ENCODE measurements at regions not wholly inside any gene's neighbourhood (a gene's known extent, or its start where the extent isn't known, plus 50 kb on each side); places are given as distances from the start of the nearest gene placed in this dataset.

DNA sequence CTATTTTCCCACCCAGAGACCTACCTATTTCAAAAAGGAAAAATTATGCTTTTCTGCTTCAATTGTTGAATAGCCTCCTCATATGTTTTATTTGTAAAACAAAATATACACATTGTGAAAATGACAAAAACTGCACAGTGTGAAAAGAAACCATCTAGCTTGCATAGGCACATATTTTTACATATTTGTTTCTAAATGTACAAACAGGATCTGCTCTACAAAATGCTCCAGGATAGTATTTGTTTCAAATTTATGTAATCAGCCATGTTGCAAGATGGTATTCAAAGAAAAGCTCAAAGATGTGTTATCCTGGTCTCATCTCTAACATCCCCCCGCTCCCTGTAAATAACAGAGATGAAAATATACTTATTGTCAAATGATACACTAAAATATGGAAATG lies 366.1 kb upstream of the MPDZ start:
- no peak for DNase-seq

DNA sequence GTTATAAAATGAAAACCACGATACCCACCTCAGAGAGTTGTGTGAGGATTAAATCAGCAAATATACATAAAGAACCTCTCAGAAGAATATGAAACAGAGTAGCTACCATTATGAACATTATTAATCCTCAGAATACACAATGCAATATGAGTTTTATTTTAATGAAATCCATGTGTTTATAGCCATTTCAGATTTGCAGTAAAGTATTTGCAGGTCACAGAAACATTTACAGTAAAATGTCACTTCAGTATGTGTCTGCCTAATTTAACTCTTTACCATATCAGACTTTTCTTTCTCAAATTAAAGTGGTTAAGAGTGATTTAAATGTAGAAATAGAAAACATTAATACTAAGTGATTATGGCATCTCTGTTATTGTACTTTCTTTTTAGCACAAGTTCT lies 365.2 kb upstream of the MPDZ start:
- DNase-seq: no peak

DNA sequence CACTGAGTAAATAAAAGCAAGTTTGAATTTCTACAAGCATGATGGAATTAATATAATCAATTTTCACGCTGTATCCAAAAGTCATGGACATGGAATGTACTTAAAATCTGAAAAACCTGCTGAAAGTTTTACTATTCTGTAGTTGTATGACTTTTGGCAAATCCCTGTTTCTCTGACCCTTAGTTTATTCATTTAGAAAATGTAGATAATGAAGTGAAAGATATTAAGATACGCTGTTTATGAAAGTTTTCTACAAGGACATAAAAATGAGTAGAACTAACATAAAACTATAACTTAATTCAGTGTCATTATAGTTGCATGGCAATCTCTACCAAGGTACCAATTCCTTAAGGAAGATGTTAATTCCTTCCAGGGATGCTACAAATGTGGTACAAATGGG lies 363.2 kb upstream of the MPDZ start:
- no peak for DNase-seq

DNA sequence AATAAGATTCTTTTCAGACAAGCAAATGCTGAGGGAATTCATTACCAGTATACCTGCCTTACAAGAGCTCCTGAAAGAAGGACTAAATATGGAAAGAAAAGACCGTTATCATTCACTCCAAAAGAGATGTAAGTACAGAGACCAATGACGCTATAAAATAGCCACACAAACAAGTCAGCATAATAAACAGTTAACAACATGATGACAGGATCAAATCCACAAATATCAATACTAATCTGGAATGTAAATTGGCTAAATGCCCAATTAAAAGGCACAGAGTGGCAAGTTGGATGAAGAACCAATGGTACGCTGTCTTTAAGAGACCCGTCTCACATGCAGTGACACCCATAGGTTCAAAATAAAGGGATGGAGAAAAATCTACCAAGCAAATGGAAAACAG lies 349.6 kb upstream of the MPDZ start:
- no peak for DNase-seq

DNA sequence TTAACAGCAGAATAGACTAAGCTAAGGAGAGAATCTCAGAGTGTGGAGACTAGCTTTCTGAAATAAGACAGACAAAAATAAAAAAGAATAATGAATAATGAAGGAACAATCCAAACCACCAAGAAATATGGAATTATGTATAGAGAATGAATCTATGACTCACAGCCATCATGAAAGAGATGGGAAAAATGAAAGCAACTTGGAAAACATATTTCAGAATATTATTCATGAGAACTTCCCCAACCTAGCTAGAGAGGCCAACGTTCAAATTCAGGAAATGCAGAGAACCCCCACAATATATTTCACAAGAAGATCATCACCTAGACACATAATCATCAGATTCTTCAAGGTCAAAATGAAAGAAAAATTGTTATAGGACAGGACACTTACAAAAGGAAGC lies 349.0 kb upstream of the MPDZ start:
- peak; percentile 19 for DNase-seq

DNA sequence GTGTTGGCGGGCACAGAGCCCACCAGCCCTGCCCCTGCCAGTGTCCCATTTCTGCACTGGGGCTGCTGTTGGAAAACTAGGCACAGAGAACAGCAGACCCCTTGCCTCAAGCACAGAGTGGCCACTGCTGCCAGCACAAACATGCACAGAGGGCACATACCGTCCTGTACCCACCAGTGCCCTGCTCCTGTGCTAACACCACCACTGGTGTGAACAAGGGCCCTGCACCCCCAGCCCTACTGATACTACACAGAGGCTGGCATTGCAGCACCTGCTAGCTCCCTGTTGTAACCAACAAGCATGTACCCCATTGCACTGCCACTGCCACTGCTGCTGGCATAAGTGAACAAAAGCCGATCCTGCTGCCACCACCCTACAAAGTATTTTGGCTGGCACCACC lies 348.0 kb upstream of the MPDZ start:
- DNase-seq: no peak

GRCh38 chr9:13627071-13627470 lies 347.6 kb upstream of the MPDZ start:
- DNase-seq: no peak

- DNase-seq: no peak
Measured at GRCh38 chr9:13626601-13627000, 347.1 kb upstream of the MPDZ start.

- DNase-seq: no peak
Measured at GRCh38 chr9:13621872-13622564, 342.5 kb upstream of the MPDZ start.

- no peak for DNase-seq
Measured at GRCh38 chr9:13616491-13617035, 337.1 kb upstream of the MPDZ start.

GRCh38 chr9:13615660-13616490 lies 336.4 kb upstream of the MPDZ start:
- no peak for DNase-seq

DNA sequence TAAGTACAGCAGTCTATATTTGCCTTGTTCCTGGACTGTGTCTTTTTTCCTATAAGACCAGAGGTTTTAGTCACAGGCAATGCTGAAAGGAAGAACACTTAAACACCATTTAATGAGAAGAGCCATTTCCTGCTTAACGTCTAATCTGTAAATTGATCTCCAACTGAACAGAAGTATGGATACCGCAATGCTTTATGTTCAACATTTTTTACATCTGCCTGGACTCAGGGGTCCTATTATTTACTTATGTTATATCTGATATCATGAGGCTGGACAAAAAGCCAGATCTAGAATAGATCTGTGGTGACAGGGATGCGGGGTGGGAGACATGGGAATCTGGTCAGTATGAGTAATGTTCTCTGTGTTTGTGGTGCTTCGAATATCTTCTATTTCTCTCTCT lies 334.6 kb upstream of the MPDZ start:
- no peak for DNase-seq

DNA sequence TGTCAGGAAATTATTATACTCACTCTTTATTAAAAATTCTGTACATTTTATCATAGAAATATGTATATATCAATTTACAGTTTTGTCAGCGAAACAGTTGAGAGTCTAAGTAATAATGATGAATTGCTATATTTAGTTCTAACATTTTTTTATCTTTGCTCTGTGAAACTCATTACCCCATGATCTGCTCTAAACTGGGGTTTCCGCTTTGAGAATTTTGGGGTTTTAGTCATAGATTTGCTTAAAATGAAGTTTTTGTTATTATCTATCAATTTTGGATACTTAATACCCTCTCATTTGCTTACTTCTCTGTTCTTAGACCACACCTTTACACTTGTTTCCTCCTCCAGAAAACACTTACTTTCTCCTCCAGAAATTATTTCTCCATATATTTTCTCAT lies 333.8 kb upstream of the MPDZ start:
- DNase-seq: no peak

DNA sequence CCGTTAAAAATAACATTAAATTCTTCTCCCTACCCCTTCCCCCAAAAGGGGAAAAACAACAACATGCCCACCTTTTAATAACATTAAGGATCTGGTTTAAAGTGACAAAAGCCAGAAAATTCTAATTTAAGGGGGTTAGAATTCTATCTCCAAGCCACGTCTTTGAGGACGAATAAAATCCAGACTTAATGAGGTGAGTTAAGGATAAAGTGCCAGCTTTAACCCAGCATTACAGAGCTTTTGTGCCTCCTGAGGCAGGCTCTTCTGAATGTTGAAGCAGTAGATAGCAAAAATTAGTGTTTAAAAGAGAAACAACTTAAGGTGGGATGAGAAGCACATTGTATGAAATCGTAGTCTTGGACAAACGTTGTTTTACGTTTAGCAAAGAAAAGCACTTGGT lies 329.0 kb upstream of the MPDZ start:
- DNase-seq: no peak

GRCh38 chr9:13607481-13608441 lies 328.3 kb upstream of the MPDZ start:
- DNase-seq: peak; percentile 25

GRCh38 chr9:13606586-13606985 lies 327.1 kb upstream of the MPDZ start:
- no peak for DNase-seq

DNA sequence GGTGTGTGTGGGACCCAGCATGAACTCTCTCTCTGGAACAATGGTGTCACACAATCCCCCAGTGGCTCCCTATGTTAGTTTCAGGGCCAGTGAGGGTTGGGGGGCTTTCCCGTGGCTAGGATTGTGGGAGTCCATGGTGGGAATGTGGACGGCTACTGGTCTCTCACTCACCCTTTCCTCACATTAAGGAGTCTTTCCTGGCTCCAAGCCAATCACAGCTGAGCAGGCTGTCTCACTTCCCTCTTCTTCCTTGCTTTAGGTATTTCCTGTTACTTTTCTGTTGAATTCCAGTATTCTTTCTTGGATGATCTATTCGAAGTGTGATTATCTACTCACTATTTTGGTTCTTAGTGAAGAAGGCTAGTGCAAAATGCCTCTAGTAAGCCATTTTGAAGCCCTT lies 324.4 kb upstream of the MPDZ start:
- DNase-seq: peak; percentile 14

- no peak for DNase-seq
Measured at GRCh38 chr9:13598738-13599137, 319.2 kb upstream of the MPDZ start.

DNA sequence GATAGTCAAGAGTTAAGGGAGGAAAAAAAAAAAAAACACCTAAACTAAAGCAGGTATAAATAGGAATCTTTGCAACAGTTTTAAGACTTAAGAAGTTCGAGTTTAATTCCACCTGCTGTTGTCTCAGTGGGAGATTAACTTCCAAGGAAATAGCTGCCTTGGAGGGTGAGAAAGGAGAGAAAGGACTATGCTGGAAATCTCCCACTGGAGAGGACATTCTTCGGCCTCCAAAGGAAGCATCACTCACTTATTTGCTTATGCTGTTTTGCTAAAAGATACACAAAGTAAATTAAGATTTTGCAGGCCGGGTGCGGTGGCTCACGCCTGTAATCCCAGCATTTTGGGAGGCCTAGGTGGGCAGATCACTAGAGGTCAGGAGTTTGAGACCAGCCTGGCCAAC lies 317.9 kb upstream of the MPDZ start:
- no peak for DNase-seq

- DNase-seq: no peak
Measured at GRCh38 chr9:13597004-13597403, 317.5 kb upstream of the MPDZ start.

GRCh38 chr9:13596383-13596970 lies 317.0 kb upstream of the MPDZ start:
- DNase-seq: no peak

GRCh38 chr9:13590996-13591395 lies 311.5 kb upstream of the MPDZ start:
- DNase-seq: peak; percentile 22

All from fibroblast of skin of abdomen (primary cell).